DND-41 (cell line): ENCODE measurements at regions not wholly inside any gene's neighbourhood (a gene's known extent, or its start where the extent isn't known, plus 50 kb on each side); places are given as distances from the start of the nearest gene placed in this dataset.
"Not testable (repeated sequence)": the region's sequence is repeated elsewhere in the genome, so short reads cannot be mapped to it uniquely, and the experiment has no call there.

Experiments
- EZH2 ChIP-seq: IDR thresholded peaks from 3 replicates; pipeline ENCODE4 v1.6.1; 2012; ENCODE audit warnings: borderline replicate concordance, low read depth, mild to moderate bottlenecking, moderate library complexity, low read length, inconsistent platforms; ENCODE audit not compliant: severe bottlenecking
- TF ChIP-seq, protein P1 (sequence below): IDR thresholded peaks from 2 replicates; pipeline ENCODE4 v1.5.1; 2012; ENCODE audit warnings: borderline replicate concordance, low read length, moderate library complexity, mild to moderate bottlenecking; ENCODE audit not compliant: poor library complexity, severe bottlenecking; ENCODE audit errors: extremely low read depth

DNA sequence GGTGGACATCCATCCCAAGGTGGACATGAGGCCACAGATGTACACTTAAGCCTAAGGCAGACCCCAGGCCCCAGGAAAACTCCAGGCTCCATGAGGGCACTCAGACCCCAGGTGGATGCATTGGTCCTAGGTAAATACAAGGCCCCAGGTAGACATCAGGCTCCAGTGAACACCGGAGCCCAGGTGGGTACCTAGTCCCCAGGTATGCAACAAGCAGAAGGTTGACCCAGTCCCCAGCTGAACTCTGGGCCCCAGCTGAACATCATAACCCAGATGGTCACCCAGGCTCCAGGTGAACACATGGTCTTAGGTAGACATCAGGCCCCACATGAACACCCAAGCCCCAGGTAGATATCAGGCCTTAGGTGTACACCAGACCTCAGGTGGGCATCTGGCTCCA lies 1271.9 kb downstream of the FOXD4L5 start:
- TF ChIP-seq, protein P1, sequence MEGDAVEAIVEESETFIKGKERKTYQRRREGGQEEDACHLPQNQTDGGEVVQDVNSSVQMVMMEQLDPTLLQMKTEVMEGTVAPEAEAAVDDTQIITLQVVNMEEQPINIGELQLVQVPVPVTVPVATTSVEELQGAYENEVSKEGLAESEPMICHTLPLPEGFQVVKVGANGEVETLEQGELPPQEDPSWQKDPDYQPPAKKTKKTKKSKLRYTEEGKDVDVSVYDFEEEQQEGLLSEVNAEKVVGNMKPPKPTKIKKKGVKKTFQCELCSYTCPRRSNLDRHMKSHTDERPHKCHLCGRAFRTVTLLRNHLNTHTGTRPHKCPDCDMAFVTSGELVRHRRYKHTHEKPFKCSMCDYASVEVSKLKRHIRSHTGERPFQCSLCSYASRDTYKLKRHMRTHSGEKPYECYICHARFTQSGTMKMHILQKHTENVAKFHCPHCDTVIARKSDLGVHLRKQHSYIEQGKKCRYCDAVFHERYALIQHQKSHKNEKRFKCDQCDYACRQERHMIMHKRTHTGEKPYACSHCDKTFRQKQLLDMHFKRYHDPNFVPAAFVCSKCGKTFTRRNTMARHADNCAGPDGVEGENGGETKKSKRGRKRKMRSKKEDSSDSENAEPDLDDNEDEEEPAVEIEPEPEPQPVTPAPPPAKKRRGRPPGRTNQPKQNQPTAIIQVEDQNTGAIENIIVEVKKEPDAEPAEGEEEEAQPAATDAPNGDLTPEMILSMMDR = not testable (repeated sequence)
- TF ChIP-seq EZH2 = not testable (repeated sequence)
